ENCODE measurements at regions not wholly inside any gene's neighbourhood (a gene's known extent, or its start where the extent isn't known, plus 50 kb on each side); places are given as distances from the start of the nearest gene placed in this dataset.
"Not testable (repeated sequence)": the region's sequence is repeated elsewhere in the genome, so short reads cannot be mapped to it uniquely, and the experiment has no call there.

GRCh38 chr11:37203006-37203405 is 605.0 kb upstream of the RAG2 start:
- DNase-seq (ENCODE audit: low read depth in 2 of 2): no peak

GRCh38 chr11:37199082-37199481 is 601.0 kb upstream of the RAG2 start:
- no peak for DNase-seq (ENCODE audit: low read depth in 2 of 2)

DNA sequence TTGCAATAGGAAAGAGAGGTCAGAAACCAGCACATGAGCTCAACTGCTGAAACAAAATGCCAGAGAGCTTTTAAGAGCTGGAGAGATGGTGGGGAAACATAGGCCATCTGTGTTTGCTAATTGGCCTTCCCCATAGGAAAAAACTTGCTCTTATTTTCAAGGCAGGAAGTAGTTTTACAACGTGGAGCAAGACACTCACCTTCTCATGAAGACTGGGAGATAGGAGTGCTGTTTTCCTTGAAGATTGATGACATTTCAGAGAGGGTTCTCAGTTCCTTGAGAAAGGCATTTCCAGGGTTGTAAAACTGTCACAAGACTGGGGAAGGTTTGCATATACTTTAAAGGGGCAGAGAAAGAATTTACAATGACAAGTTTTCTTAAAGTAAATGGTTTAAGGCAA is 586.3 kb upstream of the RAG2 start:
- DNase-seq (ENCODE audit: low read depth in 2 of 2): no peak

DNA sequence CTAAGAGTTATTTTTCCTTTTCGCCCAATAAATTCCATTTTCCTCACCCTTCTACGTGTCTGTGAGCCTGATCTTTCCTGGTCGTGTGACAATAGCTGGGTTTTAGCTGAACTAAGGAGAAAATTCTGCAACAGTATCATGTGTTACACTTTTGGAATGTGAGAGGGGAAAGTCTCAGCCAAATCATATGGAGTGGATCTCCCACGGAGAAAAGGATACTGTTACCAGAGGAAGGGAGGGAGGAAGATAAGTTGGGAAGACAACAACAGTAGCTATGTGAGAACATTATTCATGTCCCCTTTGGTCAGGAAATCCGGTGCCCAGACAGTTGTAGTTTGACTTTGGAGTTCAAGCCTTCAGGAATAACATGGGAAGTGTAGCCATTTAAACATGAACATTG is 584.0 kb upstream of the RAG2 start:
- no peak for DNase-seq (ENCODE audit: low read depth in 2 of 2)

- DNase-seq (ENCODE audit: low read depth in 2 of 2): no peak
Observed at GRCh38 chr11:37177721-37178120, 579.7 kb upstream of the RAG2 start.

DNA sequence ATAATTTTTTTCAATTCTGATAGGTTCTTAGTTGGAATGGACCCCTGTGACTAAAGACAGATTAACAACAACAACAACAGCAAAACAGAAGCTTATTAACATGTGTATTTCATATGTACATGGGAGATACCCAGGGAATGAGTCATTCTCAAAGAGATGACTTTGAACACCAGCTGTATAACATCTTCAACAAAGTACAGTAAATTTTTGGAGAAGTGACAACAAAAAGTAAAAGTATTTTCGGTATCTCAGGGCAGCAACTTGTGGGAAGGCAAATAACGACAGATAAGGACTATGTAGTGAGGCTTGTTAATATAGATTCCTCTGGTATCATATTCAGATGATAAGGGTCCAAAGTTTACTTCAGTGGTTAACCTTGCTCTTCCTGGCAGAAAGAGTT is 573.4 kb upstream of the RAG2 start:
- DNase-seq (ENCODE audit: low read depth in 2 of 2): no peak

DNA sequence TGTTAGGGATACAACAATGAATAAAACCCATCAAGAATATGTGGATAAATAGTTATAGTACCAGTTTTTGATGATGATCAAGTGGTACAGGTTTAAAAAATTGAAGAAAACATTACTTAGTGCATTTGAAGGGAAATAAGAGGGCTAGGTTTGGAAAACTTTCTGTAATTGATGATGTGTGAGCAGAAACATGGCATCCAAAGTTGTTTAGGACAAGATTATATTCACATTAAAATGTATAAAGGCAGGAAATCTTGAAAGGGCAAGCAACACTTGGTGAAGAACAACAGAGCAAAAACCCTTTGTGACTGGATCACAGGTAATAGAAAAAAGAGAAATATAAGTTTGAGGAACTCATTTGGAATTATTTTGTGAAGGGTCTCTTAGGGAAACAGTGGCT is 572.3 kb upstream of the RAG2 start:
- no peak for DNase-seq (ENCODE audit: low read depth in 2 of 2)

GRCh38 chr11:37145434-37145833 is 547.4 kb upstream of the RAG2 start:
- DNase-seq (ENCODE audit: low read depth in 2 of 2): not testable (repeated sequence)

DNA sequence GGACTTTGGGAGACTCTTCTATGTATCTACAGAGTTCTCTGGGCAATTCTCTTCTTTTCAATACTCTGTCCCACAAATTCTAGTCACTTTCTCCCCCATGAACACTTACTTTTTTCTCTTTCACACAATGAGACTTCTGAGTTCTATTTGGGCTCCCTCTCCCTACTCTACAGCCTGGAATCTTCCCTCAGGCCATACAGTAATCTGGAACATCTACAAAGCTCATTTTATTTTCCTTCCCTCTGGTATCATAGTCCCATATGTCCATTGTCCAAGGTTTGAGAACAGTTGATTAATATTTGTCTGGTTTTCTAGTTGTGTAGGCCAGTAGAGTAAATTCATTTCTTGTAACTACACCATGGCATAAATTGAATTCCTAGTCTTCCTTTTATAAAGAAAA is 544.6 kb upstream of the RAG2 start:
- DNase-seq (ENCODE audit: low read depth in 2 of 2): no peak

GRCh38 chr11:37141707-37142106 is 543.7 kb upstream of the RAG2 start:
- no peak for DNase-seq (ENCODE audit: low read depth in 2 of 2)

GRCh38 chr11:37135606-37136005 is 537.6 kb upstream of the RAG2 start:
- not testable (repeated sequence) for DNase-seq (ENCODE audit: low read depth in 2 of 2)

- no peak for DNase-seq (ENCODE audit: low read depth in 2 of 2)
Observed at GRCh38 chr11:37134637-37135036, 536.6 kb upstream of the RAG2 start.

DNA sequence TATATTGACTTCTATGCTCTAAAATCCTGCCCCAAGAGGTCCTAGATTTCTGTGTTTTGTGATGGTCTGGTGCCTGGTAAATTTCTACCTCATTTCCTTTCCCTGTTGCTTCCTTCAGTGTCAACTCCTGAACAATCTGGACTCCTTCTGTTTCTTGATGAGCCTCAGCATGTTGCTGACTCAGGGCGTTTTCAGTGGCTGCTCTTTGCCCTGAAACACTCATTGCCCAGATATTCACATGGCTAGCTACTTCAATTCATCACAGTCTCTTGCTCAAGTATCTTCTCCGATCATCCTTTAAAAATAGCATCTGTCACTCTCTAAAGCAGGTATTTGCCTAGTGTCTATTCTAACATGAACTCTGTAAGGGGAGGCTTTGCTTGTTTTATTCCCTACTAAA is 526.3 kb upstream of the RAG2 start:
- DNase-seq (ENCODE audit: low read depth in 2 of 2): no peak

GRCh38 chr11:37115963-37116362 is 517.9 kb upstream of the RAG2 start:
- no peak for DNase-seq (ENCODE audit: low read depth in 2 of 2)

DNA sequence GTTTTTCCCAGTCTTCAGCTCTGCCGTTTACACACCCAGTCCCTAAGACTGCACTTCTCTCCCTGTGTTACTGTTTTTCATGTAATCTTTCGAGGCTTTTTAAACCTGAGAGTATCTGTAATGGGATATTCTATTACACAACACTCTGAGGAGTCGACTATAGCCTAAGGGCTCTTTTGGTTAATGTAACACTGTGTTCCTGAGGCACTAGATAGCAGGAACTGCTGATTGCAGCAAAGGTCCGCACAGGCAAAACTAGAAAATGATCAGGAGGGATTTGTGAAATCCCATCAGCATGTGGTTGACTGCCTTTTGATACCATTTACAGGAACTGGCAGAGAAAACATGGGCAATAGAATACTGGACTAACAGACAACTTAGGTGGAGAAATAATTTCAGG is 512.3 kb upstream of the RAG2 start:
- DNase-seq (ENCODE audit: low read depth in 2 of 2): no peak

- no peak for DNase-seq (ENCODE audit: low read depth in 2 of 2)
Observed at GRCh38 chr11:37109286-37109585, 511.2 kb upstream of the RAG2 start.

DNA sequence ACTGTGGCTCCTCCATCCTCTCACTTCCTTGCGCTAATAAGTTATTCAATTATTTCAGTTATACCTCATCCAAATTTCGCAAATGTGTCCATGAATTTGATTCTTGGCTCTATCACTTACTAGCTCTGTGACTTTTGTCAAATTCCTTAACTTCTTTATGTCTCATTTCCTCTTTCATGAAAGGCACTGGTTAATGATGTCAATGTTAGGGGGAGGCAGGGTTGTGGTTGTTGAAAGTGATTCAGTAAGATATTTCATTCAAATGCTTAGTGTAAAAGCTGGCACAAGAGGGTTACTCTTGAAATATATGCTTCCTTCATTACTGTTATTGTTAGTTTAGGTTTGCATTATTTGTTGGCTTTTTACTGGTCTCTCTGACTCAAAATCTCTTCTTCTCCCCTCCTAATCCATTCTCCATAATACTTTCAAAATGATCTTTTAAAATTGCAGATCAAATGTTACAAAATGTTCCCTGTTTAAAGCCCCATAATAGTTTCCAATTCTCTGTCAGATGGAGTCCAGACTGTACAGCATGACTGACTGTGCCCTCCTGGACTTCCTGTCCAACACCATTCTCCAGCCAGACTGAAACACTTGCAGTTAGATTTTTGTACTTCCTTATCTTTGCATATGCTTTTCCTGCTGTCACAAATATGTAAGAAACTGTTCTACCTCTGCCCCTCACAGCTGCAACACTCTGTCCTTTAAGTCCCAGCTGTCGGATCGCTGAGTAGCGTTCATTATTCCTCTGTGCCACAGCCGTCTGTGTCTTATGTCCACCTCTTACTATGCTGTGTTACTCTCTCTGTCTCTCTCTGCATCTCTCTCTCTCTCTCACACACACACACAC is 510.6 kb upstream of the RAG2 start:
- no peak for DNase-seq (ENCODE audit: low read depth in 2 of 2)

DNA sequence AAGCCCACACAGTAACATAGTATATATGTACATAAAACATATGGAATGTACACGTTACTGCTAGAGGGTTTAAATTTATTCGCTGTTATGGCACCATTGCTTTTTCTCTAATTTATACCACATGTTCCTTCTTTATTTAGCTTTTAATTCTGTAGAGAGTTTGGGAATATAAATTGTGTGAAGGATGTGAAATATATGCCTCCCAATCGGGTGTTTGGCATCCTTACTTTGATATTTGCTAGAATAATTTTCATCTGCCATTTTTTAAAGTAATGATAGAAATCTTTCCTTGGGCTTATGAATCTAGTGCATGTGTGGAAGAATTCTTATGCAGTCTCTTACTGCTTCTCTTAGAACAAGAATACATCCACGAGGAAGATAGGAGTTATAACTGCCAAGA is 509.8 kb upstream of the RAG2 start:
- no peak for DNase-seq (ENCODE audit: low read depth in 2 of 2)

GRCh38 chr11:37107415-37107814 is 509.4 kb upstream of the RAG2 start:
- DNase-seq (ENCODE audit: low read depth in 2 of 2): no peak

GRCh38 chr11:37105427-37105826 is 507.4 kb upstream of the RAG2 start:
- DNase-seq (ENCODE audit: low read depth in 2 of 2): no peak

DNA sequence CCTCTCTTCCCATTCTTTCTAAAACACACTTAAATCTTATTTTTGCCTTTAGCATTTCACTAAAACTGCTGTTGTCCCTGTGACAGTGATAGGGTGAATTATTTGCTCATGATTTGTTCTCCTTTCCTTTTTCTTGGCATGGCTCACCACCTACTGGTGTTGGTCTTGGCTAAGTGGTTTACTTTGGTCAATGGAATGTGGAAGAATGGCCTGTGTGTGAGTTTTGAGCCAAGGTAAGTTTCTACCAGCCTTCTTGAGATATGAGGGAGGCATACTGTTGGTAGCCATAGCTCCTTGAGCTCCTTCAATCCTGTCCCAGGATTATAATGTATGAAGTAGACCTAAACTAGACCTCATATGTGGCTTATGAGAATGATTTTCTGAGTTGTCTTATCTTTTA is 506.3 kb upstream of the RAG2 start:
- DNase-seq (ENCODE audit: low read depth in 2 of 2): no peak

DNA sequence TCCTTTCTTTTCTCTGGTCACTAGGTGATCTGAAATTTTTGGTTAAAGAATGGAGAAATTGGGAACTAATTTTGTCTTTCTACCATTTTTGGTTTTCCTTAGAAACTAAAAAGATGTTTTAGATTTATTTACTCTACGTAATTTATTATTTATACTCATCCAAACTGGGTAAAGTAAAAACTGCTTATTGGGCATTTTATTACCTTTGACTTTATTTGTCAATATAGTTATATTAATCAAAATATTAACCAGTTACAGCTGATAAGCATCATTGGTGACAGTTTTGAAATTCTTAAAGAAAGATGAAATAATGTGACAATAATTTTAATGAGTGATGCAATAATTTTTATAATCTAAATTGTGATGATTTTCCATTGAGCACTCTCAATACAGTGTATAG is 502.0 kb upstream of the RAG2 start:
- no peak for DNase-seq (ENCODE audit: low read depth in 2 of 2)

DNA sequence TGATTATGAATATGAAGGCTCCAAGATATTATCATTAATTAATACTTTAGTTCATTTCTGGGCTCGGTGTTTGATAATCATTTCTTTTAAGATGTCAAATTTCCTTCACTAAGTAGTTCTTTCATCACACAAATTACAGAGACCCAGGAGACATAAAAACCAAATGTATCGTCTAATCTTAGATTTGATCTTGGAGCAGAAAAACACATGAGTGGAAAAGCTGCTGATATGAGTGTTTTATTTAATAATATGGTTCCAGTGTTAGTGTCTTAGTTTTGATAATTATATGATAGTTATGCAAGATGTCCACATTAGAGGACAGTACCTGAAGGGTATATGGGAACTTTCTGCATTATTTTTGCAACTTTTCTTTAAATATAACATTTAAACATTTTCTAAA is 494.5 kb upstream of the RAG2 start:
- no peak for DNase-seq (ENCODE audit: low read depth in 2 of 2)

DNA sequence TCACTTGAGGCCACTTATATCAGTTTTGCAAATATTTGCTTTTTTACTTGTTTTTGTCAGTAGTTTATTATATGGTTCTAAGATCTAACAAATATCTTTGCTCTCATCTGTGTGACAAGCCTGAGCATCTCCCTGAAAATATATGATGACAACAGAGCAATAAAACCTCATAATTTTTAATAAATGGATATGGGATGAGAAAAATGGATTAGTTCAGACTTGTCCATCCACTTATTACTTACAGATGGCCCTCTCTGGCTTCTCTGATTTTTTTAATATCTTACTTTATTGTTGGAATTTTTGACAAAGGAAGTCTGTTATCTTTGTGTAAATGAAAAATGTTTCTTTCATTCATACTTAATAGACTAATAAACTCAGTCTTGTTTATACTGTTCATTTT is 491.4 kb upstream of the RAG2 start:
- DNase-seq (ENCODE audit: low read depth in 2 of 2): no peak

All from dermis microvascular lymphatic vessel endothelial cell (primary cell).